CD4-positive, alpha-beta T cell treated with Interleukin-4 for 1 hour (primary cell): ENCODE measurements at regions not wholly inside any gene's neighbourhood (a gene's known extent, or its start where the extent isn't known, plus 50 kb on each side); places are given as distances from the start of the nearest gene placed in this dataset.

Experiments used
- DNase-seq, 2 donors: peaks; one replicate each; pipeline ENCODE4 v3.0.0-alpha.2; 2020 to 2022

- DNase-seq = no peak
These were observed 356.9 kb downstream of the RAB28 start for GRCh38 chr4:13126976-13127910.

- DNase-seq = no peak
These were observed 365.5 kb downstream of the RAB28 start for GRCh38 chr4:13118633-13119032.

GRCh38 chr4:13117185-13117584 is 367.0 kb downstream of the RAB28 start:
- no peak for DNase-seq

GRCh38 chr4:13112030-13112429 is 372.1 kb downstream of the RAB28 start:
- no peak for DNase-seq

- no peak for DNase-seq
These were observed 374.6 kb downstream of the RAB28 start for GRCh38 chr4:13109536-13109935.

GRCh38 chr4:13108096-13108495 is 376.0 kb downstream of the RAB28 start:
- no peak for DNase-seq

GRCh38 chr4:13103382-13104015 is 380.6 kb downstream of the RAB28 start:
- no peak for DNase-seq

- no peak for DNase-seq
These were observed 381.9 kb downstream of the RAB28 start for GRCh38 chr4:13102092-13102742.

GRCh38 chr4:13097971-13098370 is 386.2 kb downstream of the RAB28 start:
- no peak for DNase-seq

GRCh38 chr4:13095722-13096121 is 388.4 kb downstream of the RAB28 start:
- DNase-seq = no peak

- DNase-seq = no peak
These were observed 391.0 kb downstream of the RAB28 start for GRCh38 chr4:13093170-13093569.

GRCh38 chr4:13092702-13093101 is 391.4 kb downstream of the RAB28 start:
- DNase-seq = no peak

GRCh38 chr4:13089659-13089998 is 394.5 kb downstream of the RAB28 start:
- DNase-seq = no peak

- DNase-seq = no peak
These were observed 395.1 kb downstream of the RAB28 start for GRCh38 chr4:13088726-13089658.

- no peak for DNase-seq
These were observed 397.1 kb downstream of the RAB28 start for GRCh38 chr4:13087041-13087440.

GRCh38 chr4:13084210-13084609 is 399.9 kb downstream of the RAB28 start:
- DNase-seq = no peak

- no peak for DNase-seq
These were observed 402.3 kb downstream of the RAB28 start for GRCh38 chr4:13081830-13082229.

GRCh38 chr4:13067077-13067476 is 417.1 kb downstream of the RAB28 start:
- no peak for DNase-seq

GRCh38 chr4:13059019-13059418 is 425.1 kb downstream of the RAB28 start:
- DNase-seq = no peak

GRCh38 chr4:13056630-13057189 is 427.4 kb downstream of the RAB28 start:
- DNase-seq = no peak

- DNase-seq = no peak
These were observed 429.6 kb downstream of the RAB28 start for GRCh38 chr4:13054420-13054970.

GRCh38 chr4:13047591-13047990 is 436.5 kb downstream of the RAB28 start:
- DNase-seq = no peak
